Spleen (tissue), 11 donors: ENCODE measurements at regions not wholly inside any gene's neighbourhood (a gene's known extent, or its start where the extent isn't known, plus 50 kb on each side); places are given as distances from the start of the nearest gene placed in this dataset.

Source experiments
- DNase-seq: peaks from one replicate; pipeline ENCODE4 v3.0.0-alpha.2; 2020
- H3K27ac ChIP-seq, 8 donors: fragments of 200-600 bp; sonication (generic) in 7 of 8; 1 replicate in 4 of 8; 2 replicates in 4 of 8; pipeline versions ENCODE4 v1.5.0 to v1.8.0; 2016 to 2021; ENCODE audit warnings: inconsistent platforms in 4 of 8, mild to moderate bottlenecking in 4 of 8, moderate library complexity in 1 of 8
- H3K27me3 ChIP-seq, 7 donors: fragments of 200-600 bp; sonication (generic) in 6 of 7; replicated peaks in 1 of 7; 1 replicate in 4 of 7; 2 replicates in 3 of 7; pipeline versions ENCODE4 v1.5.0 to v1.8.0; 2016 to 2021; ENCODE audit warnings: inconsistent platforms in 3 of 7, mild to moderate bottlenecking in 1 of 7
- H3K36me3 ChIP-seq, 6 donors: fragments of 200-600 bp; sonication (generic) in 5 of 6; 1 replicate in 4 of 6; 2 replicates in 2 of 6; pipeline versions ENCODE4 v1.5.0 to v1.8.0; 2016 to 2021; ENCODE audit warnings: inconsistent platforms in 2 of 6
- H3K4me1 ChIP-seq, 6 donors: fragments of 200-600 bp; sonication (generic) in 5 of 6; 1 replicate in 3 of 6; 2 replicates in 3 of 6; pipeline versions ENCODE4 v1.5.0 to v1.8.0; 2016 to 2021; ENCODE audit warnings: inconsistent platforms in 3 of 6
- H3K4me3 ChIP-seq, 8 donors: fragments of 200-600 bp; sonication (generic) in 7 of 8; 1 replicate in 4 of 8; 2 replicates in 4 of 8; pipeline versions ENCODE4 v1.5.0 to v1.8.0; 2016 to 2021; ENCODE audit warnings: inconsistent platforms in 4 of 8, mild to moderate bottlenecking in 4 of 8, moderate library complexity in 2 of 8
- H3K9me3 ChIP-seq, 8 donors: fragments of 200-600 bp; sonication (generic) in 7 of 8; 1 replicate in 4 of 8; 2 replicates in 4 of 8; pipeline versions ENCODE4 v1.5.0 to v1.8.0; 2016 to 2021; ENCODE audit warnings: inconsistent platforms in 4 of 8
- POLR2A ChIP-seq, 3 donors: fragments of 450-650 bp; IDR thresholded peaks; one replicate each; pipeline ENCODE4 v1.5.1; 2017; ENCODE audit warnings: antibody characterized with exemption in 3 of 3, mild to moderate bottlenecking in 1 of 3
- POLR2AphosphoS5 ChIP-seq, 3 donors: sonication (generic); formaldehyde crosslinking; IDR thresholded peaks; one replicate each; pipeline ENCODE4 v1.5.1; 2017; ENCODE audit warnings: antibody characterized with exemption in 3 of 3
- WGBS, 5 donors: extraction: QIAGEN DNeasy Blood & Tissue Kit in 3 of 5; methylation state at CpG; one replicate each; pipeline versions ENCODE4 v1.1.5 to v1.1.7; 2013 to 2018; 5-methylcytosine and 5-hydroxymethylcytosine counted together
- intact Hi-C: fragments of 100-400 bp; cut with DNase I; formaldehyde crosslinking; loops from one replicate; pipeline ENCODE4 v1.15.0; 2023; ENCODE audit warnings: low total_unique reads
- TF ChIP-seq, protein P1 (sequence below), 11 experiments: fragments of 200-600 bp in 7 of 11; fragments of 450-650 bp in 4 of 11; sonication (generic) in 4 of 11; IDR thresholded peaks in 8 of 11; conservative IDR thresholded peaks in 3 of 11; 1 replicate in 7 of 11; 2 replicates in 4 of 11; pipeline versions ENCODE4 v1.4.0 to v1.8.0; 2016 to 2021; ENCODE audit warnings: antibody characterized with exemption in 11 of 11, inconsistent platforms in 4 of 11, mild to moderate bottlenecking in 1 of 11
- donor health status: healthy with polysubstance abuse.
- donor health status: DM: no; HTN: no; CAD: no; lungs with moderate emphysema.
- donor health status: DM: no; HTN: no; CAD: no.
- donor health status: Bipolar disorder and iron deficiency.
- donor health status: healthy.
- donor health status: DM: no; HTN: no; CAD: no.
- donor health status: DM: yes; HTN: yes; CAD: no.

DNA sequence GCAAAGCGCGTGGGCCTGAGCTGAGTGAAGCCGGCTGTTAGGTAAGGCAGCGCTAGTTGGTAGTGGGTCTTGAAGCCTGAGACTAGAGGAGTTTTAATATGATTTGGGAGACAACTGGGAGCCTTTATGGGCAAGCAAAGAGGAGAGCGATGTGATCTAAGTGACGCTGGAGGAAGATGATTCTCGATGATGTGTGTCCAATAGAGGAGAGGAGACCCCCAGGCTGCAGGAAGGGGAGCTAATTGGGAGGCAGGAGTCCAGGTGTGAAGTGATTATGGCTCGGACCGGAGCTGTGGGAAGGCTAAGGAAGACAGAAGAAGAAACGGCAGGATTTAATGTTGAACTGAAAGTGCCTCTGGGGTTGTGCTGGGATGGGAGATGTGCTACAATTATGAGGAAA is 482.9 kb upstream of the KIF2A start:
- TF ChIP-seq POLR2A (IDR thresholded peaks at IDR 0.05), result no peak
- TF ChIP-seq, protein P1, sequence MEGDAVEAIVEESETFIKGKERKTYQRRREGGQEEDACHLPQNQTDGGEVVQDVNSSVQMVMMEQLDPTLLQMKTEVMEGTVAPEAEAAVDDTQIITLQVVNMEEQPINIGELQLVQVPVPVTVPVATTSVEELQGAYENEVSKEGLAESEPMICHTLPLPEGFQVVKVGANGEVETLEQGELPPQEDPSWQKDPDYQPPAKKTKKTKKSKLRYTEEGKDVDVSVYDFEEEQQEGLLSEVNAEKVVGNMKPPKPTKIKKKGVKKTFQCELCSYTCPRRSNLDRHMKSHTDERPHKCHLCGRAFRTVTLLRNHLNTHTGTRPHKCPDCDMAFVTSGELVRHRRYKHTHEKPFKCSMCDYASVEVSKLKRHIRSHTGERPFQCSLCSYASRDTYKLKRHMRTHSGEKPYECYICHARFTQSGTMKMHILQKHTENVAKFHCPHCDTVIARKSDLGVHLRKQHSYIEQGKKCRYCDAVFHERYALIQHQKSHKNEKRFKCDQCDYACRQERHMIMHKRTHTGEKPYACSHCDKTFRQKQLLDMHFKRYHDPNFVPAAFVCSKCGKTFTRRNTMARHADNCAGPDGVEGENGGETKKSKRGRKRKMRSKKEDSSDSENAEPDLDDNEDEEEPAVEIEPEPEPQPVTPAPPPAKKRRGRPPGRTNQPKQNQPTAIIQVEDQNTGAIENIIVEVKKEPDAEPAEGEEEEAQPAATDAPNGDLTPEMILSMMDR (IDR thresholded peaks at IDR 0.05 in 8 of 11, conservative IDR thresholded peaks at IDR 0.05 in 3 of 11), result no peak
- no peak for TF ChIP-seq POLR2AphosphoS5 (IDR thresholded peaks at IDR 0.05)
- WGBS, 5 donors, result 81 to 91% (median 88%) methylated on average over 10 of the region's 10 CpGs
- Histone ChIP-seq H3K4me1 (no peaks in the 10 kb centered on the region), H3K36me3 (no peaks in the 10 kb centered on the region), H3K27ac (no peak overlapping the region), H3K27me3 (no peaks in the 10 kb centered on the region), H3K4me3 (no peak overlapping the region), H3K9me3 (no peaks in the 10 kb centered on the region)
- intact Hi-C loops, result no loop called here
- no peak for DNase-seq

DNA sequence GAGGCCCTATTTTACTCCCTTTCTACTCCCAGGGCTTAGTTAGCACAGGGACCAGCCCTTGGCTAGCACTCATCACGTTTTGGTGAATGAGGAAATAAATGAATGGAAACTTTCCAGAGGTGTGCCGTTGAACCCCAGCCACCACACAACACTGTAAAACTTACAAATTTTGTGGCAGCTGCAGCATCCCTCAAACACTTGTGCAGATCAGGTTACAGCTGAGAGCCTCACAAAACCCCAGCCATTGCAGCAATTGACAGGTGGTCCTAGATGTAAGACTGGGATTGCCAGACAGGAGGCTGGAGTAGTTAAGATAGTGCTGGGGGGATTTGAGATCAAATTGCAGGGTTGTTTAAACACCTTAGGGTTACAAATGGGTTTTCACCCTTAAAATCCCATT is 482.2 kb upstream of the KIF2A start:
- Histone ChIP-seq H3K4me3 (no peak overlapping the region), H3K4me1 (no peaks in the 10 kb centered on the region), H3K27ac (no peak overlapping the region), H3K36me3 (no peaks in the 10 kb centered on the region), H3K9me3 (no peaks in the 10 kb centered on the region), H3K27me3 (no peaks in the 10 kb centered on the region)
- no peak for TF ChIP-seq POLR2AphosphoS5 (IDR thresholded peaks at IDR 0.05)
- TF ChIP-seq POLR2A (IDR thresholded peaks at IDR 0.05), result no peak
- TF ChIP-seq, protein P1 (IDR thresholded peaks at IDR 0.05 in 8 of 11, conservative IDR thresholded peaks at IDR 0.05 in 3 of 11), result no peak
- WGBS, 5 donors, result 54 to 83% (median 56%) methylated on average over 2 of the region's 2 CpGs
- intact Hi-C loops, result no loop called here
- no peak for DNase-seq

DNA sequence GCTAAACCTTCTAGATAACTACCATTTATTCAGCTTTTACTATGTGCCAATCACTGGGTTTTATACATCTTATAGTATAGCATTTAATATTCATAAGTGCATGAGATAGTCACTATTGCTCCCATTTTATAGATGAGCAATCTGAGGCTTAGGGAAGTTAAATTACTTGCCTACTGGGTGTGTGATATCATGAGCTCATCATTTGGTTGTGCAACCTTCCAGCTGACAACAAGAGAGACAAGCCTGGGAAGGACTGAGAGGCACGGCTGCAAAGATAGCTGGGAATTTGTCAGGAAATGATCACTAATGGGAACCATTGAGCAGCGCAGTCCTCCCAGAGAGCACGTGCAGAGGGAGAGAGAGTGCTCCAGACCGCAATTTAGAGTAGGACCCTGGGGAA is 481.6 kb upstream of the KIF2A start:
- WGBS, 5 donors, result 77 to 91% (median 87%) methylated on average over 4 of the region's 4 CpGs
- no peak overlapping the region for H3K4me3 ChIP-seq
- no peak for DNase-seq
- no peaks in the 10 kb centered on the region for H3K27me3 ChIP-seq
- intact Hi-C loops, result no loop called here
- H3K36me3 ChIP-seq, result no peaks in the 10 kb centered on the region
- no peaks in the 10 kb centered on the region for H3K4me1 ChIP-seq
- no peak overlapping the region for H3K27ac ChIP-seq
- TF ChIP-seq POLR2AphosphoS5 (IDR thresholded peaks at IDR 0.05), result no peak
- TF ChIP-seq POLR2A (IDR thresholded peaks at IDR 0.05), result no peak
- TF ChIP-seq, protein P1 (IDR thresholded peaks at IDR 0.05 in 8 of 11, conservative IDR thresholded peaks at IDR 0.05 in 3 of 11), result no peak
- H3K9me3 ChIP-seq, result no peaks in the 10 kb centered on the region

DNA sequence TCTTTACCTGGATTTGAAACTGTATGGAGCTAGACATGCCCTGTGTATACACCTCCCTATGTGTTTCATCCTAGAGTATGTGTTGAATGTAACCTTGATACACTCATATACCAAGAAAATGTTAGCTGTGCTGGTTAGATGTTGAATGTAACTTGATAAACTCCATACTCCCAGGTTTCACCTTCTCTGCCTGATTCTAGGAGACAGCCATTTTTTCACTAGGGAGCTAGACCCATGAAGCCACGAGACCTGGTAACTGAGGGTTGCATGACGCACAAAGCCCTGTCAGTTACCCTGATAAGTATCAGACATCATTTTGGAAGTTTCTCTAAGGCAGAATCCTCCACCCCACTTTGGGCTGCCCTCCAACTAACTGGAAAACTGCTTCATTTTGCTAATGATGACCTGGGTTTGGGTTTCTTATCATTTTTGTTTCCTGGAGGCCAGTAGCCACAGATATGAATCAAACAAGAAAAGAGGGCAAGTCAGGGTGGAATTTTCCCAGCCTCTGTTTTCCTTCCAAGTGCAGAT is 478.5 kb upstream of the KIF2A start:
- H3K27ac ChIP-seq, result no peak overlapping the region
- TF ChIP-seq POLR2A (IDR thresholded peaks at IDR 0.05) (no peak), POLR2AphosphoS5 (IDR thresholded peaks at IDR 0.05) (no peak)
- TF ChIP-seq, protein P1 (IDR thresholded peaks at IDR 0.05 in 8 of 11, conservative IDR thresholded peaks at IDR 0.05 in 3 of 11), result no peak
- no peaks in the 10 kb centered on the region for H3K27me3 ChIP-seq
- H3K4me3 ChIP-seq, result no peak overlapping the region
- intact Hi-C loops, result no loop called here
- H3K4me1 ChIP-seq, result no peaks in the 10 kb centered on the region
- H3K36me3 ChIP-seq, result no peaks in the 10 kb centered on the region
- DNase-seq, result no peak
- no peaks in the 10 kb centered on the region for H3K9me3 ChIP-seq
- WGBS, 5 donors, result 76 to 94% (median 82%) methylated on average over 2 of the region's 2 CpGs
